GM13977 (cell line): ENCODE measurements at regions not wholly inside any gene's neighbourhood (a gene's known extent, or its start where the extent isn't known, plus 50 kb on each side); places are given as distances from the start of the nearest gene placed in this dataset.

Experiments
- DNase-seq: peaks from one replicate; pipeline ENCODE4 v3.0.0; 2012; ENCODE audit warnings: low spot score
- CTCF ChIP-seq: IDR thresholded peaks from 2 replicates; pipeline ENCODE4 v1.5.1; 2012; ENCODE audit warnings: mild to moderate bottlenecking, control low read depth; ENCODE audit not compliant: insufficient read depth; ENCODE audit errors: extremely low read depth, missing control alignments
- in situ Hi-C: fragments of 300-500 bp; cut with MboI; formaldehyde crosslinking; loops from one replicate; pipeline ENCODE4 v1.12.0; 2022; ENCODE audit warnings: low sequenced_read_pairs, low pct_unique_long_range_greater_than_20kb, mixed read lengths, inconsistent platforms; ENCODE audit not compliant: unreplicated experiment

GRCh38 chr10:118167056-118167700 lies 120.4 kb upstream of the RAB11FIP2 start:
- no peak for DNase-seq
- TF ChIP-seq CTCF, result no peak
- in situ Hi-C loops, result no loop called here

- TF ChIP-seq CTCF, result no peak
- in situ Hi-C loops, result no loop called here
- no peak for DNase-seq
Observed at GRCh38 chr10:118163217-118163616, 116.5 kb upstream of the RAB11FIP2 start.

- DNase-seq, result no peak
- no peak for TF ChIP-seq CTCF
- in situ Hi-C loops, result no loop called here
Observed at GRCh38 chr10:118161461-118162246, 114.9 kb upstream of the RAB11FIP2 start.

- no peak for TF ChIP-seq CTCF
- in situ Hi-C loops, result no loop called here
- no peak for DNase-seq
Observed at GRCh38 chr10:118153287-118153686, 106.5 kb upstream of the RAB11FIP2 start.

- in situ Hi-C loops, result no loop called here
- no peak for DNase-seq
- no peak for TF ChIP-seq CTCF
Observed at GRCh38 chr10:118151461-118151860, 104.7 kb upstream of the RAB11FIP2 start.

GRCh38 chr10:118148247-118148646 lies 101.5 kb upstream of the RAB11FIP2 start:
- in situ Hi-C loops, result no loop called here
- no peak for TF ChIP-seq CTCF
- DNase-seq, result no peak
